ENCODE measurements at regions not wholly inside any gene's neighbourhood (a gene's known extent, or its start where the extent isn't known, plus 50 kb on each side); places are given as distances from the start of the nearest gene placed in this dataset.

GRCh38 chr4:86432559-86433134 is 72.8 kb upstream of the MAPK10 start:
- H3K9me3 ChIP-seq, result no peaks in the 10 kb centered on the region
- H3K4me1 ChIP-seq (ENCODE audit: insufficient read depth), result no peaks in the 10 kb centered on the region
- intact Hi-C loops (cut with DNase I), result no loop called here
- no peaks in the 10 kb centered on the region for H3K27me3 ChIP-seq
- DNase-seq, result no peak
- no peaks in the 10 kb centered on the region for H3K36me3 ChIP-seq
- no peak overlapping the region for H3K27ac ChIP-seq
- H3K4me3 ChIP-seq, result no peak overlapping the region
- no peak for TF ChIP-seq CTCF (IDR thresholded peaks at IDR 0.05)
- TF ChIP-seq EP300 (IDR thresholded peaks at IDR 0.05), result no peak
- no peak for TF ChIP-seq POLR2A (IDR thresholded peaks at IDR 0.05)

GRCh38 chr4:86439293-86439692 is 79.4 kb upstream of the MAPK10 start:
- intact Hi-C loops (cut with DNase I), result no loop called here
- 82 to 89% (median 87%) methylated on average over 2 of the region's 2 CpGs for WGBS, 3 donors
- Histone ChIP-seq H3K27ac (no peak overlapping the region), H3K4me1 (ENCODE audit: insufficient read depth) (no peaks in the 10 kb centered on the region), H3K9me3 (no peaks in the 10 kb centered on the region), H3K27me3 (no peaks in the 10 kb centered on the region), H3K4me3 (no peak overlapping the region), H3K36me3 (no peaks in the 10 kb centered on the region)
- DNase-seq, result no peak
- no peak for TF ChIP-seq POLR2A (IDR thresholded peaks at IDR 0.05)
- no peak for TF ChIP-seq CTCF (IDR thresholded peaks at IDR 0.05)
- TF ChIP-seq EP300 (IDR thresholded peaks at IDR 0.05), result no peak

- Histone ChIP-seq H3K9me3 (no peaks in the 10 kb centered on the region), H3K27ac (no peak overlapping the region), H3K27me3 (no peaks in the 10 kb centered on the region), H3K36me3 (no peaks in the 10 kb centered on the region), H3K4me1 (ENCODE audit: insufficient read depth) (no peaks in the 10 kb centered on the region), H3K4me3 (no peak overlapping the region)
- TF ChIP-seq POLR2A (IDR thresholded peaks at IDR 0.05), result no peak
- TF ChIP-seq CTCF (IDR thresholded peaks at IDR 0.05), result no peak
- no peak for TF ChIP-seq EP300 (IDR thresholded peaks at IDR 0.05)
- DNase-seq, result no peak
- WGBS, 3 donors, result 60 to 70% (median 64%) methylated on average over 3 of the region's 3 CpGs
- intact Hi-C loops (cut with DNase I), result no loop called here
Observed at GRCh38 chr4:86441175-86441936, 81.5 kb upstream of the MAPK10 start.

- Histone ChIP-seq H3K27ac (no peak overlapping the region), H3K36me3 (no peaks in the 10 kb centered on the region), H3K9me3 (no peaks in the 10 kb centered on the region), H3K27me3 (no peaks in the 10 kb centered on the region), H3K4me3 (no peak overlapping the region), H3K4me1 (ENCODE audit: insufficient read depth) (no peaks in the 10 kb centered on the region)
- intact Hi-C loops (cut with DNase I), result no loop called here
- no peak for DNase-seq
- TF ChIP-seq CTCF (IDR thresholded peaks at IDR 0.05), result no peak
- TF ChIP-seq EP300 (IDR thresholded peaks at IDR 0.05), result no peak
- no peak for TF ChIP-seq POLR2A (IDR thresholded peaks at IDR 0.05)
Observed at GRCh38 chr4:86442881-86443280, 83.0 kb upstream of the MAPK10 start.
